GM10248 (cell line): ENCODE measurements at regions not wholly inside any gene's neighbourhood (a gene's known extent, or its start where the extent isn't known, plus 50 kb on each side); places are given as distances from the start of the nearest gene placed in this dataset.
"Not testable (repeated sequence)": the region's sequence is repeated elsewhere in the genome, so short reads cannot be mapped to it uniquely, and the experiment has no call there.

Experiments used
- CTCF ChIA-PET: fragments of 300-600 bp; sonication (Branson Sonifier 250); formaldehyde crosslinking; extraction: SDS; loops from one replicate; lab custom pipeline; 2021; ENCODE audit warnings: antibody characterized with exemption; lab: Yijun Ruan, JAX
- POLR2A ChIA-PET: fragments of 350-650 bp; sonication (Branson Sonifier 250); formaldehyde crosslinking; extraction: SDS; loops from one replicate; lab custom pipeline; 2020; ENCODE audit warnings: antibody characterized with exemption; lab: Yijun Ruan, JAX
- DNase-seq: peaks from one replicate; pipeline ENCODE4 v3.0.0; 2012; ENCODE audit errors: extremely low spot score
- CTCF ChIP-seq: IDR thresholded peaks from 2 replicates; pipeline ENCODE4 v1.5.1; 2012; ENCODE audit warnings: mild to moderate bottlenecking, low read depth; ENCODE audit errors: extremely low read depth, missing control alignments, control extremely low read depth

DNA sequence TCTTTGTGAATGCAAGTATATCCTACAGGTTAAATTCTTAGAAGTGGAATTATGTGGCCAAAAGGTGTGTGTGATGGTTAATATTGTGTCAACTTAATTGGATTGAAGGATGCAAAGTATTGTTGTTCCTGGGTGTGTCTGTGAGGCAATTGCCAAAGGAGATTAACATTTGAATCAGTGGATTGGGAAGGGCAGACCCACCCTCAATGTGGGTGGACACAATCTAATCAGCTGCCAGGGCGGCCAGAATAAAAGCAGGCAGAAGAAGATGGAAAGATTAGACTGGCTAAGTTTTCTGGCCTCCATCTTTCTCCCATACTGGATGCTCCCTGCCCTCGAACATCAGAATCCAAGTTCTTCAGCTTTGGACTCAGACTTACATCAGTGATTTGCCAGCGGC is 76.2 kb upstream of the GBA3 start:
- CTCF ChIA-PET, result no interaction called here
- POLR2A ChIA-PET, result no interaction called here
- no peak for DNase-seq
- TF ChIP-seq CTCF, result no peak

GRCh38 chr4:22620144-22620543 is 72.6 kb upstream of the GBA3 start:
- CTCF ChIA-PET, POLR2A ChIA-PET, DNase-seq: not testable (repeated sequence)

DNA sequence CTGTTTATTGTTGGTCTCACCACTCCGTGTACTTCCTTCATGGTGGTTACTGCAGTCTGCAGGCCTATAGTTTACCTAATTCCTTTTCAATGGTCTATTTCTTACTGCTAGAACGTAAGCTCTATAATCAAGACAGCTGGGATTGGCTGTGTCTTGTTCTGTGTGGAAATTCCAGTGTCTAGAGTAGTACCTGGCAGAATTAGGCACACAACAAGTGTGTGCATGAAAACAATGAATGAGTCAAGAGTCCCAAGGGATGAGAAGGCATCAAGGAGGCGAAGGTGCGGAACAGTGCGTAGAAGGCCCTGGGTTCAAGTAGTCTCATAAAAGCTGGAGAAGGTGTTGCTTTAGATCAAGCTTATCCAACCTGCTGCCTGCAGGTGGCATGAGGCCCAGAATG is 70.8 kb upstream of the GBA3 start:
- CTCF ChIA-PET, POLR2A ChIA-PET, DNase-seq: not testable (repeated sequence)

DNA sequence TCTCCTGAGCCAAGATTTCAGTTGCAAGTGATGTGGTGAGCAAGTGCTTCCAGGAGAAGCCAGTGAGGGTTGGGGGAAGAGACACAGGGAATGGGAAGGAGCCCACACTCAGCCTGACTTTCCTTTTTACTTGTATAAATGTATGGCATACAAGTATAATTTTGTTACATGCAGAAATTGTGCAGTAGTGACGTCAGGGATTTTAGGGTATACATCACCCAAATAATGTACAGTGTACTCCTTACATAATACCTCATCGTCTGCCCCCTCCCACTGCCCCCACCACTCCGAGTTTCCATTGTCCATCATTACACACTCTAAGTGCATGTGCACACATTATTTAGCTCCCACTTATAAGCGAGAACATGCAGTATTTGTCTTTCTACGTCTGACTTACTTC is 68.7 kb upstream of the GBA3 start:
- CTCF ChIA-PET, result interaction anchor here (0.9 kb wide), 1 partner anchor 10 kb away, joined by 3 read pairs; no protein-coding TSS in a partner anchor
- POLR2A ChIA-PET, DNase-seq: not testable (repeated sequence)

- no peak for DNase-seq
- no peak for TF ChIP-seq CTCF
- CTCF ChIA-PET, result no interaction called here
- POLR2A ChIA-PET, result no interaction called here
Measured at GRCh38 chr4:22625311-22625710, 67.4 kb upstream of the GBA3 start.

DNA sequence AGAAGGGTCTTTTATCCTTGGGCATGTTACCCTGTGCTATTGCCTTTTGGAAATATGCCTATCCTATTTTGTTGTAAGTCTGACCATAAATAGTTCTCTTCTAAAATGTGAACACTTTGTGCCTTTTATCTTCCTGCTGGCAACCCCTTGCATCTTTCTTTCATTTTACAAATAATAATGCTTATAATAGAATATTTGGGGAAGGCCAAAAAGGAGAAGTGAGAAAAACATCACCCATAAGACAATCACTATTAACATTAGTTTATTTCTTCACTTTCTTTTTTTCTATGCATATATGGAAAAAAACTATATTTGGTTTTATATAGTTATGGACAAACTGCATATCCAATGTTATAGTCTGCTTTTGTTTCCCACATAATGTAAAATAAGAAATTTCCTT is 64.9 kb upstream of the GBA3 start:
- CTCF ChIA-PET, POLR2A ChIA-PET, DNase-seq: not testable (repeated sequence)

DNA sequence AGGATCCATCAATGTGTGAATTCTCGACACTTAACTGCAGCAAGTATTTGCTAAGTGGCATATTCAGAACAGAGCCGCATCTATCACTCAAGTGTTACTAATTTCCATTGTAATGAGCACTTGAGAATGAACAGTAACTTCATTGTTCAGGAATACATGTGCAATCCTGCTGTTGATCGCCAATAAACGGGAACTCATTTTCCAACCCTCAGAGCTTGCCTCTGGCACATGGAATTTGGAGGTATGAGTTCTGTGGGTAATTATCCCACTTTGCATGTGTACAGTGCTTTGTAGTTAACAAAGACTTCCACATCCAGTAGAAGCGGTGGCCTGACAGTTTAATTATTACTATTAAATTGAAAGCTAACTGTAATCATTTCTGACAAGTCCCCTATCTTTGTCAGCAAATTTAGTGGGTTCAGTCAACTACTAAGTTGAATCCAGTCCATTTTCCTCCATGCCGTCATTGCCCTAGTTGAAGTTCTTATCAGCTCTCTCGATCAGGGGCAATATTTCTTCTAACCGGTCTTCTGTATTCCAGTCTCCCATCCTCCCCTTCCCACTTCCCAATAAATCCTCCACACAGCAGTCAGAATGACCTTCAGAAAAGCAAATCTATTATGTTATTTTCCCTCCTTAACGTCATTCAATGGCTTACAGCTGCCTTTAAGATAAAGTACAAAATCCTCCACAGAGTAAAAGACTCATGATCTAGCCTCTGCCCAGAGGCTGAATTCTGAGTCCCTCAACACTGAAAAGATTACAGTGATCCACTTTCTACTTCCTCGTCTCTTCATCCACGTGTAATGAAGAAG is 62.4 kb upstream of the GBA3 start:
- DNase-seq, POLR2A ChIA-PET: not testable (repeated sequence)
- CTCF ChIA-PET, result interaction anchor here (0.9 kb wide), 1 partner anchor 42 kb away, joined by 4 read pairs; no protein-coding TSS in a partner anchor

- DNase-seq, CTCF ChIA-PET, POLR2A ChIA-PET: not testable (repeated sequence)
Measured at GRCh38 chr4:22631167-22631566, 61.6 kb upstream of the GBA3 start.

- no peak for TF ChIP-seq CTCF
- POLR2A ChIA-PET, result no interaction called here
- CTCF ChIA-PET, result no interaction called here
- no peak for DNase-seq
Measured at GRCh38 chr4:22634541-22635181, 58.1 kb upstream of the GBA3 start.

- POLR2A ChIA-PET, CTCF ChIA-PET, DNase-seq: not testable (repeated sequence)
Measured at GRCh38 chr4:22635182-22635549, 57.6 kb upstream of the GBA3 start.
